HG03108 (cell line): ENCODE measurements at regions not wholly inside any gene's neighbourhood (a gene's known extent, or its start where the extent isn't known, plus 50 kb on each side); places are given as distances from the start of the nearest gene placed in this dataset.

Source experiments
- ATAC-seq: cut with Tn5 transposase; IDR thresholded peaks from one replicate; pipeline ENCODE4 v1.9.1; 2021; ENCODE audit warnings: moderate library complexity; ENCODE audit not compliant: unreplicated experiment

GRCh38 chr5:3734632-3735031 lies 139.0 kb downstream of the IRX1 start:
- no peak for ATAC-seq

DNA sequence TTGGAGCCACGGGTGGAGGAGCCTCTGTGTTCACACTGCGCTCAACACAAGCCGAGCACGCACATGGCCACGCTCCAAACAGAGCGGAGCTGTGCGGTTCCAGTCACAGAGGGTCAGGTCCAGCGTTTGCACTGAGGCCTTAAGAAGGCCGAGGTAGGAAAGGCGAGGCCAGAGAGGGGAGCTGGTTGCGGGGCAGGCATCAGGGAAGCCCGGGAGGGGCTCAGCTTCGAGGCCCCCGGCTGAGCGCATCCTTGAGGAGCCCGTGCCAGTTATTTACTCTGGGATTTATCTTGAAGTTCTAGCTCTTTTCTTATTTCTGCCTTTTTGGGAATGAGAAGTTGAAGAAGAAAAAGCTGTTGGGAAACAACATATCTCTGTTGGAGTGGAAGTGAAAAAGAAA lies 140.8 kb downstream of the IRX1 start:
- ATAC-seq, result no peak

- no peak for ATAC-seq
Measured at GRCh38 chr5:3736926-3737325, 141.3 kb downstream of the IRX1 start.

DNA sequence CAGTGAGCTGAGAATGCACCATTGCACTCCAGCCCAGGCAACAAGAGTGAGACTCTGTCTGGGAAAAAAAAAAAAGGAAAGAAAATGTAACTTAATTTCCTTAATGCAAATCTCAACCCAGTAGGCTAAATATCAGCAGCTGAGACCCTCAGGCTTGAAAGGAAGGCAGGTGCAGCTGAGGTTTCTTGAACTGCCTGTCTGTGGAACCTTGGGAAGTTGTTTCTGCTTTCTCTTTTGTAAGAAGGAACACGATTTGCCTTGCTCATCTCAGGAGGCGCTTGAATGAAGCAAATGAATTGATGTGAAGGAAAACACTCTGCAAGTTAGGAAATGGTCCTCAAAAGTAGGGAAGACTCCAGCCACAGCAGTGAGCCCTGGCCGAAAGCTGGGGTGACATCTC lies 143.3 kb downstream of the IRX1 start:
- no peak for ATAC-seq

DNA sequence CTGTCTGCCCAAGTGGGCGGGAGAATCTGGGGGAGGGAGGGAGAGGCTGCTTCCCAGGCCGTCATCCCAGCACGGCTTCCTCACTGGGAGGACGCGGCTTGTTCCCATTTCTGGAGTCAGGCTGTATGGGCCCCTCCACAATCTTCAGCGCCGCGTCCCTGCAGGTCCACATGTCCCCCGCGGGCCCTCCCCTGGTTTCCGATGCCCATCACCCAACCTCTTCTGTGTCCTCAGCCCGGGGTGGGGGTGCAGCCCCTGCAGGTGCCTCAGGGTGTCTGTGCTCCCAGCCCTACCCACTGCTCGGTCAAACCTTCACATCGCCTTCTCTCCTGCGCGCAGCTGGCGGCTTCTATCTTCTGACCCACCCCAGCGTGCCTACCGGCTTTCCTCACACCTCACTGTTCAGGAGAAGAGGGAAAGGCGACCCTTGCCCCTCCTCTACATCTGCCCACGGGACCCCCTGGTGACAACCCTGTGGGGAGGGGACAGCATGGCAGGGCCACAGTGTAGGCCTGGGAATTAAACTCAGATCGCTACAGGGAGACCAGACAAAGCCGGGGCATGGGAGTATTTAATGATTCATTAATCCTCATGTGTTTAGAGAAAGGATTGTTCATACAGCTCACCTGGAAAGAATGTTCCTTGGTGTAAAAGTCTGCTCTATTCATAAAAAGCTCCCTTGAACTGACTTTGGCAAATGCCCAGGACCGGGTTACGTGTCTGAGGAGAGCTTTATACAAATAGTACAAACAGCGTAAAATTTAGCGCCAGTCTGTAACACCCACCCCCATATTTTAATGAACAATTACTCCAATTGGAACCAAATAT lies 145.1 kb downstream of the IRX1 start:
- no peak for ATAC-seq

GRCh38 chr5:3741374-3741770 lies 145.7 kb downstream of the IRX1 start:
- no peak for ATAC-seq

DNA sequence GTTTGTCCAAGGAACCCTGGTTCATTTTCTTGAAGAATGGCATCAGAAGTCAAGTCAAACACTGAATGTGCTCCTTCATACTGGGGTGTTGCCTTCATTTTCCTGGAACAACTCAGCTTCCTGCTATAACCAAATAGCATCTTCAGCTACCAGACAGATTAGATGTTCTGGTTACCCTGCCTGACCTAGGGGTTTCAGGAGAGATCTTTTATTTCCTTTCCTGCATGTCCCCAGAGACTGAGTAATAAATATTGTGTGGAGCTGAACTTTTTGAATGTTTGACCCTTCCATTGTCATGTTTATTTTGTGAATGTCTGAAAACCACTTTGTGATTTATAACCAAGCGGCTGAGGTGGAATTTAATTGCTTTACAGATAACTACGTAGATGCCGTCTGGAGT lies 147.1 kb downstream of the IRX1 start:
- no peak for ATAC-seq

- ATAC-seq, result no peak
Measured at GRCh38 chr5:3751846-3752245, 156.2 kb downstream of the IRX1 start.

DNA sequence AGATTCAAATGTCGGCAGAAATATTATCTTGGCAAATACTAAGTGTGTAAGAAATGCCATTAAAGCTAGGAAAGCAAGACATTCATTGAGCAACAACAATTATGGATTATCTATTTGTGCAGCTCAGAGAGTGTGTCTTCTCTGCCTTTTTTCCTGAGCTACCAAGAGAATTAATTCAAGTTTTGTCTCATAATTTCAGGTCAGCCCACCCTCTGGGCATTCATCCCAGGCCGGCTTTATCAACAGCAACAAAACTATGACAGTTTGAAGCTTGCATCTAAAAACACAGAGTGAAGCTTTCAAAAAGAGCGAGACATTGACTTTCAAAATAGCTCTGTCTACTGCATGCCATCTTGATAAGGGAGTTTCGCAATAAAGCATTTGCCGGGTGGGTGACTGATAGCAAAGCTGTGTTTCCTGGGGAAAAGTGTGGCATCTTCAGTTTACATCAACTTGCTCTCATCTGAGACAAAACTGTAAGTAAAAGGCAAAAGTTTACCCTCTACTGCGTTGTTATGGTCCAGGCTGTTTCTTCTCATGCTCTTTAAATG lies 182.4 kb downstream of the IRX1 start:
- ATAC-seq, result no peak

DNA sequence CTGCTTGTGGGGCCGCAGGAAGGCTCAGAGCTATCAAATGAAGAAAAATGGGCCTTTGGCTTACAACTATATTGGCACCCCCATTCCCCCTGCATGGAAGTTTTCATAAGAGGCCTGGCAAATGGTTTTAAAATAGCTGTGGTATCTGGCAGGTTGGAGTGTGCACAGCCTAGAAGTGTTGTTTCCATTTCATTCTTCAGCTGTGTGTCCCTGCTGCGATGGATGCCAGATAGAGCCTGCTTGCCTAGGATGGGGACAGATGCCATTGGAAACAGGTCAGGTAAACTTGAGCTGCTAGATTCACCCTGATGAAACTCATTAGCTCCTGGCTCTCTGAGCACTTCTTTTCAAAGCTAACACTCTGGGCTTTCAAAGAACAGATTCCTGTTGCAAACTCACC lies 183.3 kb downstream of the IRX1 start:
- no peak for ATAC-seq

GRCh38 chr5:3780278-3780677 lies 184.6 kb downstream of the IRX1 start:
- no peak for ATAC-seq

DNA sequence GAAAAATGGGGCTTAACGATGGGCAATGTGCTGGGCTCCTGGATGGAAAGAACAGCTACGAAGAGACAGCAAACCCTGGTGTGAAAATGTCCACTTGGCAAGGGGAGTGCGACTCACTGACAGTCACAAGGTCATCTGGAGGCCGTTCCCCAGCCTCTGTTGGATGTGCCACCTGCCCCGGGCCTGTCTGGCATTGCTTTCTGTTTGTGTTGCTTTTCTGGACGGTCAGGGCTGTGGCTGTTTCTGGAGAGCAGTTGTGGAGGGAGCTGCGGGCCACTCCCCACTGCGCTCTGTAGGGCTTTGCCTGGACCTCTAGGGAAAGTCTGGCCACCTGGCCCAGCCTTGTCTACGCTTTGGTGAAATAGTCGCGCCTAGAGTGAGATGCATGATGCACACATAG lies 185.3 kb downstream of the IRX1 start:
- ATAC-seq, result no peak

GRCh38 chr5:3784854-3785253 lies 189.2 kb downstream of the IRX1 start:
- no peak for ATAC-seq

DNA sequence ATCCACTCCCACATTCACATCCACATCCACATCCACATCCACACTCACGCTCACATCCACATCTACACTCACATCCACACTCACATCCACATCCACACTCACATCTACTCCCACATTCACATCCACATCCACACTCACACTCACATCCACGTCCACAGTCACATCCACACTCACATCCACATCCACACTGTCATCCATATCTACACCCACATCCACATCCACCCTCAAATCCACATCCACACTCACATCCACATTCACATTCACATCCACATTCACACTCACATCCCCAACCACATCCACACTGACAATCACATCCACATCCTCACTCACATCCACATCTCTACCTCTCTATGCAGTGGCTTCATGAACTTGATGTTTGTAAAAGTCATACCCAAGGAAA lies 190.5 kb downstream of the IRX1 start:
- ATAC-seq, result no peak

GRCh38 chr5:3786891-3787430 lies 191.3 kb downstream of the IRX1 start:
- no peak for ATAC-seq

DNA sequence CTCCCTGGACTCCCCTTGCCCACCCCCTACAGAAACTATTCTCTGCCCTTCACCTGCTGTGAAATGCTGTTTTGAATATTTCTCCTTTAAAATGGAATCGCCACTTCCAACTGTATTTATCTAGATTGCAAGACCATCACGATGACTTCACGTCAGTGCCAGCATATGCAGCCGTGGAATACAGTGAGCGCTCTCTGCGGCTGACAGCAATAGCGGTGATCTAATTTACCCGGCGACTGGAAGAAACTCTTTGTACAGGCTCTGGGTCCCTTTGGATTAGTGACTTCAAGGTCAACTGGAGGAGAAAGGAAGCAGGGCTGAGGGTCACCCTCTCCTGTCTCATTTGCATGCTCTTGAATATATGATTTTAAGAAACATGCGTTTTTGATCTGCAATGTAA lies 192.0 kb downstream of the IRX1 start:
- ATAC-seq, result no peak

- ATAC-seq, result no peak
Measured at GRCh38 chr5:3789519-3790193, 194.0 kb downstream of the IRX1 start.

GRCh38 chr5:3793162-3793561 lies 197.5 kb downstream of the IRX1 start:
- no peak for ATAC-seq

GRCh38 chr5:3794611-3795010 lies 199.0 kb downstream of the IRX1 start:
- no peak for ATAC-seq

DNA sequence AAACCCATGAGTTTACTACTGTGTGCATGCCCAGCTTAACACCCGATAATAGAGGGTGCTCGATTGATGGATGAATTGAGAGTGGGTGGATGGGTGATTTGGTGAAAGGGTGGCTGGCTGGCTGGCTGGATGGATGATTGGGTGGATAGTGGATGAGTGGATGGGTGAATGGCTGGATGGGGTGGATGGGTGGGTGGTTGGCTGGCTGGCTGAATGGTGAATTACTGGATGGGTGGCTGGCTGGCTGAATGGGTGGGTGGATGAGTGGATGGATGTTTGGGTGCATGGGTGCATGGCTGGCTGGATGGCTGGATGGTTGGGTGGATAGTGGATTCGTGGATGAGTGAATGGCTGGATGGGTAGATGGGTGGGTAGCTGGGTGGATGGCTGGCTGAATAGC lies 201.1 kb downstream of the IRX1 start:
- no peak for ATAC-seq

- no peak for ATAC-seq
Measured at GRCh38 chr5:3801967-3802366, 206.3 kb downstream of the IRX1 start.

GRCh38 chr5:3809455-3809854 lies 213.8 kb downstream of the IRX1 start:
- ATAC-seq, result no peak
